H9 (cell line): ENCODE measurements at regions not wholly inside any gene's neighbourhood (a gene's known extent, or its start where the extent isn't known, plus 50 kb on each side); places are given as distances from the start of the nearest gene placed in this dataset.

Source experiments
- DNase-seq: peaks from one replicate; pipeline ENCODE4 v3.0.0-alpha.2; 2017
- H2AFZ ChIP-seq: one replicate; pipeline ENCODE4 v1.6.1; 2013; ENCODE audit warnings: mild to moderate bottlenecking, low read length, control low read depth, moderate library complexity
- H2AK5ac ChIP-seq: 2 replicates; pipeline ENCODE4 v1.6.1; 2013; ENCODE audit warnings: low read length, control low read depth, mixed read lengths; ENCODE audit not compliant: insufficient read length
- H2BK120ac ChIP-seq: one replicate; pipeline ENCODE4 v1.6.1; 2013; ENCODE audit warnings: low read depth, mild to moderate bottlenecking, low read length, control low read depth, inconsistent platforms; ENCODE audit not compliant: poor library complexity, severe bottlenecking
- H2BK12ac ChIP-seq: 2 replicates; pipeline ENCODE4 v1.6.1; 2013; ENCODE audit warnings: low read length, control low read depth, mixed read lengths, low read depth; ENCODE audit not compliant: insufficient read length
- H2BK15ac ChIP-seq: 2 replicates; pipeline ENCODE4 v1.6.1; 2013; ENCODE audit warnings: low read depth, low read length, control low read depth
- H2BK20ac ChIP-seq: one replicate; pipeline ENCODE4 v1.6.1; 2013; ENCODE audit warnings: low read depth, mild to moderate bottlenecking, low read length, control low read depth, inconsistent platforms; ENCODE audit not compliant: poor library complexity, severe bottlenecking
- H2BK5ac ChIP-seq: 2 replicates; pipeline ENCODE4 v1.6.1; 2013; ENCODE audit warnings: low read length, control low read depth, mixed read lengths; ENCODE audit not compliant: insufficient read length
- H3K14ac ChIP-seq: 2 replicates; pipeline ENCODE4 v1.6.1; 2013; ENCODE audit warnings: low read length, control low read depth; ENCODE audit not compliant: insufficient read depth
- H3K18ac ChIP-seq: 2 replicates; pipeline ENCODE4 v1.6.1; 2013; ENCODE audit warnings: low read depth, mild to moderate bottlenecking, mixed read lengths, low read length, control low read depth; ENCODE audit not compliant: insufficient read length
- H3K23ac ChIP-seq: 2 replicates; pipeline ENCODE4 v1.6.1; 2013; ENCODE audit warnings: low read length, control low read depth, mixed read lengths, low read depth; ENCODE audit not compliant: insufficient read length
- H3K23me2 ChIP-seq: 2 replicates; pipeline ENCODE4 v1.6.1; 2013; ENCODE audit warnings: low read depth, mild to moderate bottlenecking, mixed read lengths, low read length, control low read depth; ENCODE audit not compliant: insufficient read length, poor library complexity, severe bottlenecking
- H3K27ac ChIP-seq: 2 replicates; pipeline ENCODE4 v1.5.1; 2013; ENCODE audit warnings: low read length, control low read depth, mixed read lengths, low read depth; ENCODE audit not compliant: insufficient read length
- H3K27me3 ChIP-seq: 2 replicates; pipeline ENCODE4 v1.6.1; 2013; ENCODE audit warnings: low read length, control low read depth, inconsistent platforms; ENCODE audit not compliant: insufficient read depth
- H3K4ac ChIP-seq: 2 replicates; pipeline ENCODE4 v1.6.1; 2013; ENCODE audit warnings: low read depth, mild to moderate bottlenecking, control low read depth, inconsistent platforms, low read length, moderate library complexity
- H3K4me1 ChIP-seq: 2 replicates; pipeline ENCODE4 v1.6.1; 2013; ENCODE audit warnings: low read length, control low read depth, inconsistent platforms; ENCODE audit not compliant: insufficient read depth
- H3K4me2 ChIP-seq: 2 replicates; pipeline ENCODE4 v1.6.1; 2013; ENCODE audit warnings: low read length, control low read depth, mixed read lengths; ENCODE audit not compliant: insufficient read length, insufficient read depth
- H3K56ac ChIP-seq: 2 replicates; pipeline ENCODE4 v1.6.1; 2013; ENCODE audit warnings: low read depth, mild to moderate bottlenecking, mixed read lengths, low read length, control low read depth; ENCODE audit not compliant: insufficient read length
- H3K79me1 ChIP-seq: 2 replicates; pipeline ENCODE4 v1.6.1; 2013; ENCODE audit warnings: low read depth, mild to moderate bottlenecking, moderate library complexity, low read length, control low read depth, inconsistent platforms; ENCODE audit not compliant: insufficient read depth, poor library complexity, severe bottlenecking
- H3K79me2 ChIP-seq: 2 replicates; pipeline ENCODE4 v1.6.1; 2013; ENCODE audit warnings: low read length, control low read depth, inconsistent platforms; ENCODE audit not compliant: insufficient read depth
- H3K9ac ChIP-seq: 2 replicates; pipeline ENCODE4 v1.6.1; 2013; ENCODE audit warnings: low read length, control low read depth, mixed read lengths; ENCODE audit not compliant: insufficient read length; ENCODE audit errors: extremely low read depth
- H3K9me3 ChIP-seq: one replicate; pipeline ENCODE4 v1.6.1; 2013; ENCODE audit warnings: low read depth, low read length, inconsistent platforms; ENCODE audit not compliant: control insufficient read depth
- H3T11ph ChIP-seq: one replicate; pipeline ENCODE4 v1.6.1; 2013; ENCODE audit warnings: mild to moderate bottlenecking, low read length, control low read depth, inconsistent platforms
- H4K20me1 ChIP-seq: one replicate; pipeline ENCODE4 v1.6.1; 2013; ENCODE audit not compliant: control insufficient read depth, insufficient read length, insufficient read depth
- H4K5ac ChIP-seq: 2 replicates; pipeline ENCODE4 v1.6.1; 2013; ENCODE audit warnings: low read depth, mild to moderate bottlenecking, mixed read lengths, low read length, control low read depth; ENCODE audit not compliant: insufficient read length
- H4K8ac ChIP-seq: replicated peaks from 2 replicates; pipeline ENCODE4 v1.6.1; 2013; ENCODE audit warnings: low read length, control low read depth, mixed read lengths, low read depth; ENCODE audit not compliant: insufficient read length
- H4K91ac ChIP-seq: 2 replicates; pipeline ENCODE4 v1.6.1; 2013; ENCODE audit warnings: low read depth, mild to moderate bottlenecking, moderate library complexity, mixed read lengths, low read length, control low read depth; ENCODE audit not compliant: insufficient read length
- H3K27ac Mint-ChIP-seq, 3 experiments: 2 replicates in 2 of 3; 3 replicates in 1 of 3; pipeline ENCODE4 v1.8.0; 2020 to 2021; ENCODE audit warnings: mixed read lengths in 3 of 3, mild to moderate bottlenecking in 1 of 3, moderate library complexity in 1 of 3
- H3K27me3 Mint-ChIP-seq: 2 replicates; pipeline ENCODE4 v1.8.0; 2021; ENCODE audit warnings: low read depth, mild to moderate bottlenecking, moderate library complexity, mixed read lengths
- H3K36me3 Mint-ChIP-seq, 3 experiments: 2 replicates in 2 of 3; 3 replicates in 1 of 3; pipeline ENCODE4 v1.8.0; 2020 to 2021; ENCODE audit warnings: low read depth in 3 of 3, mixed read lengths in 3 of 3; ENCODE audit not compliant: insufficient read depth in 1 of 3
- H3K4me1 Mint-ChIP-seq, 2 experiments: 2 replicates each; pipeline ENCODE4 v1.8.0; 2020; ENCODE audit warnings: mixed read lengths in 2 of 2
- H3K4me3 Mint-ChIP-seq, 2 experiments: 2 replicates in 1 of 2; 3 replicates in 1 of 2; pipeline ENCODE4 v1.8.0; 2020 to 2021; ENCODE audit warnings: mild to moderate bottlenecking in 2 of 2, mixed read lengths in 2 of 2, moderate library complexity in 1 of 2
- H3K9me3 Mint-ChIP-seq, 2 experiments: 2 replicates in 1 of 2; 3 replicates in 1 of 2; pipeline ENCODE4 v1.8.0; 2020; ENCODE audit warnings: mild to moderate bottlenecking in 2 of 2, mixed read lengths in 2 of 2, moderate library complexity in 1 of 2
- WGBS: extraction: QIAGEN DNeasy Blood & Tissue Kit; methylation state at CpG from one replicate; pipeline ENCODE4 v1.1.7; 2013; ENCODE audit warnings: missing lambda C conversion rate, low lambda C conversion rate, mixed read lengths; ENCODE audit not compliant: insufficient read length; ENCODE audit errors: extremely low coverage; 5-methylcytosine and 5-hydroxymethylcytosine counted together
- TF ChIP-seq, protein P1 (sequence below): fragments of 200-600 bp; sonication (generic); conservative IDR thresholded peaks from 3 replicates; pipeline ENCODE4 v1.8.0; 2021; ENCODE audit warnings: antibody characterized with exemption, mild to moderate bottlenecking

DNA sequence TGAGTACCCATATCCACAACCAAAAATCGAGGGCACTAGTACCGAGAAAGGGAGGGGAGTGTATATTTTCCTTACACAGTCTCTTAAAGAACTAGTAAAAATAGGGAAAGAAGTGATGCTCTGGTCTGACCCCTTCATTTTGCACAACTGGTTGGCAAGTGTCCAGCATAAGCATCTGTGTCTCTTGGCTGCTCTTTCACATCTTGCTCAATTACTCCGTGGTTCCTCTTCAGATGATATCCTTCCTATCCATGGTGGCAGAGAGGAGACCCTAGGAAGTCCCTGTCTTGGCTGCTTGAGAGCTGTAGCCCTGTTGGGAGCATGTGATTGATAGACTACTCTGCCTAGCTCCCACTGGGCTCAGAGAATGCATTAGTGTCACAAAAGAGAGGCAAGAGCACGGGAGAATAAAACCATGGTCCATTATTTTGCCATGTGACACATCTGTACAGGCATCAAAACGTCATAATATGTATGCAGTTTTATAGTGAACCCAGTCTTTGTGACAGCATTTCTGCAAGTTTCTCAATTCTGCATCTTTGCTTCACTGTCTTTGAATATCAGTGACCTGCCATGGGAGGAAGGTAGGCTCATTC, 111.8 kb upstream of the ANKRD1 start:
- Histone ChIP-seq H3T11ph (no peak overlapping the region), H2AK5ac (no peak overlapping the region), H2AFZ (no peak overlapping the region), H3K9me3 (no peaks in the 10 kb centered on the region), H4K8ac (no peak overlapping the region), H2BK20ac (no peak overlapping the region), H3K18ac (no peak overlapping the region), H4K20me1 (no peaks in the 10 kb centered on the region), H2BK12ac (no peak overlapping the region), H4K91ac (no peak overlapping the region), H3K79me2 (0 out of 2 replicates have a peak, but pooled peaks cover 1% of the 10 kb centered on the region), H3K27me3 (no peaks in the 10 kb centered on the region; the same call in 1 of the 2 replicates), H2BK120ac (no peak overlapping the region), H3K4me2 (no peak overlapping the region), H4K5ac (no peak overlapping the region), H3K4ac (no peak overlapping the region), H2BK5ac (no peak overlapping the region), H3K4me1 (peaks cover 4% of the 10 kb centered on the region; the same call in 1 of the 2 replicates), H3K79me1 (no peaks in the 10 kb centered on the region), H3K23ac (no peak overlapping the region), H3K56ac (no peak overlapping the region), H2BK15ac (no peak overlapping the region), H3K23me2 (no peaks in the 10 kb centered on the region), H3K14ac (no peak overlapping the region), H3K27ac (no peak overlapping the region), H3K9ac (no peak overlapping the region)
- H3K27me3 Mint-ChIP-seq, result peaks cover 14% of the 10 kb centered on the region
- WGBS, result no CpG with 5 or more reads among the region's 5 CpGs
- H3K4me3 Mint-ChIP-seq, result no peak overlapping the region
- DNase-seq, result no peak
- H3K27ac Mint-ChIP-seq, result no peak overlapping the region; a peak in 1 of 7 replicates
- H3K36me3 Mint-ChIP-seq, result no peaks in the 10 kb centered on the region
- H3K9me3 Mint-ChIP-seq, result no peaks in the 10 kb centered on the region; a peak in 1 of 5 replicates
- TF ChIP-seq, protein P1, sequence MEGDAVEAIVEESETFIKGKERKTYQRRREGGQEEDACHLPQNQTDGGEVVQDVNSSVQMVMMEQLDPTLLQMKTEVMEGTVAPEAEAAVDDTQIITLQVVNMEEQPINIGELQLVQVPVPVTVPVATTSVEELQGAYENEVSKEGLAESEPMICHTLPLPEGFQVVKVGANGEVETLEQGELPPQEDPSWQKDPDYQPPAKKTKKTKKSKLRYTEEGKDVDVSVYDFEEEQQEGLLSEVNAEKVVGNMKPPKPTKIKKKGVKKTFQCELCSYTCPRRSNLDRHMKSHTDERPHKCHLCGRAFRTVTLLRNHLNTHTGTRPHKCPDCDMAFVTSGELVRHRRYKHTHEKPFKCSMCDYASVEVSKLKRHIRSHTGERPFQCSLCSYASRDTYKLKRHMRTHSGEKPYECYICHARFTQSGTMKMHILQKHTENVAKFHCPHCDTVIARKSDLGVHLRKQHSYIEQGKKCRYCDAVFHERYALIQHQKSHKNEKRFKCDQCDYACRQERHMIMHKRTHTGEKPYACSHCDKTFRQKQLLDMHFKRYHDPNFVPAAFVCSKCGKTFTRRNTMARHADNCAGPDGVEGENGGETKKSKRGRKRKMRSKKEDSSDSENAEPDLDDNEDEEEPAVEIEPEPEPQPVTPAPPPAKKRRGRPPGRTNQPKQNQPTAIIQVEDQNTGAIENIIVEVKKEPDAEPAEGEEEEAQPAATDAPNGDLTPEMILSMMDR, result no peak
- H3K4me1 Mint-ChIP-seq, result peaks cover 23 to 25% of the 10 kb centered on the region in 2 experiments
